ENCODE measurements at regions not wholly inside any gene's neighbourhood (a gene's known extent, or its start where the extent isn't known, plus 50 kb on each side); places are given as distances from the start of the nearest gene placed in this dataset.

DNA sequence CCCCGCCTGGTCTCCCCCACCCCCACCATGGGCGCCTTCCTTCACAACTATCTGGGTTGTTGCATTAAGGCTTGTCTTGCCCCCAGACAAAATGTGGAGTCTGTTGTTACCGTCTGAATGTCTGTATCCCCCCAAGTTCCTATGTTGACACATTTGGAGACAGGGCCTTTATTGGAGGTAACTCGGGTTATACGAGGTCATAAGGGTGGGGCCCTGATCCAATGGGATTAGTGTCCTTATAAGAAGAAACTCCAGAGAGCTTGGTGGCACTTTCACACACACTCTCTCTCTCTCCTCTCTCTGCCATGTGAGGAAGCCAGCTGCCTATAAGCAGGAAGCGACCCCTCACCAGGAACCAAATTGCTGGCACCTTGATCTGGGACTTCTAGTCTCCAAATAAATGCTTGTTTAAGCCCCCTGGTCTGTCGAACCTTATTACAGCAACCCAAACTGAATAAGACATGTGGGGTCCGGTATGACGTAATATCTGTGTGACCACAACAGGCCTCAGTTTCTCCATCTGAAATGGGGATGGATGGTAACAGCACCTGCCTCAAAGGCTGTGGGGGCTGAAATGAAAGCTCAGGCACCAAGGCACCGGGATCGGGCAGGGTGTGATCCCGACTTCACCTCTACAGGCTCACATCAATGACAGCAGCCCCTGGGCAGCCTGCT is 222.3 kb downstream of the CTTN start:
- Histone ChIP-seq H3K4me3 (ENCODE audit: insufficient read depth, low read depth, low read length) (no peak overlapping the region), H3K4me1 (ENCODE audit: insufficient read depth, low read length) (no peaks in the 10 kb centered on the region), H3K9me3 (ENCODE audit: insufficient read depth, low read depth, low read length) (peaks cover 2% of the 10 kb centered on the region), H3K79me2 (ENCODE audit: insufficient read depth, low read length) (no peaks in the 10 kb centered on the region), H3K27me3 (ENCODE audit: insufficient read depth, low read length) (no peaks in the 10 kb centered on the region), H3K9ac (ENCODE audit: low read length) (no peak overlapping the region), H3K27ac (ENCODE audit: low read depth, low read length) (no peak overlapping the region), H3K36me3 (ENCODE audit: insufficient read depth, low read length) (no peaks in the 10 kb centered on the region), H2AFZ (ENCODE audit: low read depth, low read length) (no peak overlapping the region), H4K20me1 (ENCODE audit: insufficient read depth, low read length) (no peaks in the 10 kb centered on the region), H3K4me2 (ENCODE audit: low read length) (no peak overlapping the region)
- H3K4me3 Mint-ChIP-seq (ENCODE audit: unreplicated experiment), result no peak overlapping the region
- no peaks in the 10 kb centered on the region for H3K4me1 Mint-ChIP-seq (ENCODE audit: low read depth, unreplicated experiment)
- FAIRE-seq (no peak), DNase-seq (ENCODE audit: low read depth) (no peak)
- no peak overlapping the region for H3K27ac Mint-ChIP-seq (ENCODE audit: unreplicated experiment)
- TF ChIP-seq CTCF (IDR thresholded peaks at IDR 0.05; ENCODE audit: insufficient read depth, low read depth, low read length) (no peak), EZH2 (IDR thresholded peaks at IDR 0.05; ENCODE audit: insufficient read depth, low read length) (no peak)
- peaks cover 2% of the 10 kb centered on the region for H3K9me3 Mint-ChIP-seq (ENCODE audit: unreplicated experiment)
- H3K27me3 Mint-ChIP-seq (ENCODE audit: low read depth, unreplicated experiment), result peaks cover 35% of the 10 kb centered on the region
- peaks cover 6% of the 10 kb centered on the region for H3K36me3 Mint-ChIP-seq (ENCODE audit: low read depth, unreplicated experiment)

DNA sequence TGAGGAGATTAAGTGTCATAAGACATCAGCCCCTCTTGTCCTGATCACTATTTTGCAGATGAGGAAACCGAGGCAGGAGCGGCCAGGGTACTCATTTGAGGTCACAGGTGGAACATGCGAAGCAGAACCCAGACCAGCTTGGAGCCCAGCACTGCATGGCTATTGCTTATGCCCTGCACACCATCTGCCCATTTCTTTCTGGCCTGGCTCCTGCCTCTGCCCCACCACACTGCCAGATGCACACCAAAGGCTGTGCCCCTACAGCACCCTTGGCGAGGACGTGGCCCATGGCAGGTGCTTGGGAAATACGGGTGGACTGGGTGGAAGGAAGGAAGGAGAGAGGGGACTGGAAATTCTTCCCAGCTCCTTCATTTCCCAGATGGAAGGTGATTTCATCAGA is 222.9 kb downstream of the CTTN start:
- TF ChIP-seq CTCF (IDR thresholded peaks at IDR 0.05; ENCODE audit: insufficient read depth, low read depth, low read length), result no peak
- no peak for TF ChIP-seq EZH2 (IDR thresholded peaks at IDR 0.05; ENCODE audit: insufficient read depth, low read length)
- Mint-ChIP-seq H3K27me3 (ENCODE audit: low read depth, unreplicated experiment) (peaks cover 39% of the 10 kb centered on the region), H3K4me1 (ENCODE audit: low read depth, unreplicated experiment) (no peaks in the 10 kb centered on the region), H3K27ac (ENCODE audit: unreplicated experiment) (no peak overlapping the region), H3K4me3 (ENCODE audit: unreplicated experiment) (no peak overlapping the region), H3K36me3 (ENCODE audit: low read depth, unreplicated experiment) (peaks cover 5% of the 10 kb centered on the region), H3K9me3 (ENCODE audit: unreplicated experiment) (peaks cover 2% of the 10 kb centered on the region)
- H4K20me1 ChIP-seq (ENCODE audit: insufficient read depth, low read length), result no peaks in the 10 kb centered on the region
- FAIRE-seq, result no peak
- no peaks in the 10 kb centered on the region for H3K4me1 ChIP-seq (ENCODE audit: insufficient read depth, low read length)
- no peaks in the 10 kb centered on the region for H3K79me2 ChIP-seq (ENCODE audit: insufficient read depth, low read length)
- H3K4me2 ChIP-seq (ENCODE audit: low read length), result no peak overlapping the region
- no peak overlapping the region for H3K9ac ChIP-seq (ENCODE audit: low read length)
- H3K9me3 ChIP-seq (ENCODE audit: insufficient read depth, low read depth, low read length), result peaks cover 2% of the 10 kb centered on the region
- no peak overlapping the region for H2AFZ ChIP-seq (ENCODE audit: low read depth, low read length)
- no peak for DNase-seq (ENCODE audit: low read depth)
- H3K27ac ChIP-seq (ENCODE audit: low read depth, low read length), result no peak overlapping the region
- no peak overlapping the region for H3K4me3 ChIP-seq (ENCODE audit: insufficient read depth, low read depth, low read length)
- H3K27me3 ChIP-seq (ENCODE audit: insufficient read depth, low read length), result peaks cover 3% of the 10 kb centered on the region
- no peaks in the 10 kb centered on the region for H3K36me3 ChIP-seq (ENCODE audit: insufficient read depth, low read length)

- Mint-ChIP-seq H3K27me3 (ENCODE audit: low read depth, unreplicated experiment) (peaks cover 42% of the 10 kb centered on the region), H3K9me3 (ENCODE audit: unreplicated experiment) (peaks cover 2% of the 10 kb centered on the region), H3K36me3 (ENCODE audit: low read depth, unreplicated experiment) (peaks cover 4% of the 10 kb centered on the region), H3K4me3 (ENCODE audit: unreplicated experiment) (no peak overlapping the region), H3K27ac (ENCODE audit: unreplicated experiment) (no peak overlapping the region), H3K4me1 (ENCODE audit: low read depth, unreplicated experiment) (no peaks in the 10 kb centered on the region)
- no peaks in the 10 kb centered on the region for H3K4me1 ChIP-seq (ENCODE audit: insufficient read depth, low read length)
- H3K79me2 ChIP-seq (ENCODE audit: insufficient read depth, low read length), result no peaks in the 10 kb centered on the region
- no peak overlapping the region for H3K9ac ChIP-seq (ENCODE audit: low read length)
- H3K4me2 ChIP-seq (ENCODE audit: low read length), result no peak overlapping the region
- no peaks in the 10 kb centered on the region for H3K36me3 ChIP-seq (ENCODE audit: insufficient read depth, low read length)
- TF ChIP-seq CTCF (IDR thresholded peaks at IDR 0.05; ENCODE audit: insufficient read depth, low read depth, low read length) (no peak), EZH2 (IDR thresholded peaks at IDR 0.05; ENCODE audit: insufficient read depth, low read length) (no peak)
- H3K27ac ChIP-seq (ENCODE audit: low read depth, low read length), result no peak overlapping the region
- no peaks in the 10 kb centered on the region for H4K20me1 ChIP-seq (ENCODE audit: insufficient read depth, low read length)
- FAIRE-seq, result no peak
- DNase-seq (ENCODE audit: low read depth), result no peak
- peaks cover 4% of the 10 kb centered on the region for H3K27me3 ChIP-seq (ENCODE audit: insufficient read depth, low read length)
- no peak overlapping the region for H2AFZ ChIP-seq (ENCODE audit: low read depth, low read length)
- H3K4me3 ChIP-seq (ENCODE audit: insufficient read depth, low read depth, low read length), result no peak overlapping the region
- peaks cover 2% of the 10 kb centered on the region for H3K9me3 ChIP-seq (ENCODE audit: insufficient read depth, low read depth, low read length)
Measured at GRCh38 chr11:70622091-70622490, 223.8 kb downstream of the CTTN start.
